OCI-LY1 (cell line): ENCODE measurements at regions not wholly inside any gene's neighbourhood (a gene's known extent, or its start where the extent isn't known, plus 50 kb on each side); places are given as distances from the start of the nearest gene placed in this dataset.

Experiments used
- H2AFZ ChIP-seq: fragments of 200-600 bp; sonication (generic), shearing (Covaris generic); 2 replicates; pipeline ENCODE4 v1.6.0; 2014; ENCODE audit warnings: antibody characterized with exemption, mild to moderate bottlenecking, low read length
- H3F3A ChIP-seq: fragments of 200-600 bp; sonication (generic), shearing (Covaris generic); 2 replicates; pipeline ENCODE4 v1.6.0; 2014; ENCODE audit warnings: mild to moderate bottlenecking, antibody characterized with exemption, low read length, moderate library complexity; ENCODE audit not compliant: insufficient read depth
- H3K27ac ChIP-seq: fragments of 200-600 bp; sonication (generic); 2 replicates; pipeline ENCODE4 v1.5.1; 2014; ENCODE audit warnings: low read length, mixed run types, mild to moderate bottlenecking, low read depth; ENCODE audit not compliant: poor library complexity, severe bottlenecking
- H3K27me3 ChIP-seq: fragments of 200-600 bp; sonication (generic); 2 replicates; pipeline ENCODE4 v1.6.0; 2014; ENCODE audit warnings: antibody characterized with exemption, mild to moderate bottlenecking, low read length, moderate library complexity; ENCODE audit not compliant: insufficient read depth
- H3K36me3 ChIP-seq: fragments of 200-600 bp; sonication (generic); 2 replicates; pipeline ENCODE4 v1.6.1; 2014; ENCODE audit warnings: mild to moderate bottlenecking, antibody characterized with exemption, low read length, moderate library complexity, mixed read lengths; ENCODE audit not compliant: insufficient read depth
- H3K4me1 ChIP-seq: fragments of 200-600 bp; sonication (generic); 2 replicates; pipeline ENCODE4 v1.5.1; 2014; ENCODE audit warnings: mild to moderate bottlenecking, low read length, moderate library complexity; ENCODE audit not compliant: insufficient read depth, severe bottlenecking
- H3K4me2 ChIP-seq: fragments of 200-600 bp; sonication (generic), shearing (Covaris generic); 2 replicates; pipeline ENCODE4 v1.6.1; 2014; ENCODE audit warnings: low read length
- H3K4me3 ChIP-seq: fragments of 200-600 bp; sonication (generic); 2 replicates; pipeline ENCODE4 v1.5.1; 2014; ENCODE audit warnings: low read length, low read depth, mild to moderate bottlenecking, mixed read lengths; ENCODE audit not compliant: poor library complexity, severe bottlenecking
- H3K79me2 ChIP-seq: fragments of 200-600 bp; shearing (Covaris generic); 2 replicates; pipeline ENCODE4 v1.6.1; 2016; ENCODE audit warnings: mixed run types, low read length, mixed read lengths; ENCODE audit not compliant: insufficient read depth
- H3K9ac ChIP-seq: fragments of 200-600 bp; sonication (generic), shearing (Covaris generic); 2 replicates; pipeline ENCODE4 v1.6.1; 2014; ENCODE audit warnings: mild to moderate bottlenecking, low read length, mixed read lengths
- H3K9me2 ChIP-seq: fragments of 200-600 bp; sonication (generic), shearing (Covaris generic); 2 replicates; pipeline ENCODE4 v1.6.1; 2014; ENCODE audit warnings: low read depth, mild to moderate bottlenecking, low read length, mixed read lengths
- H3K9me3 ChIP-seq: fragments of 200-600 bp; shearing (Covaris generic); 2 replicates; pipeline ENCODE4 v1.6.1; 2014; ENCODE audit warnings: low read length, mixed read lengths
- H4K20me1 ChIP-seq: fragments of 200-600 bp; sonication (generic), shearing (Covaris generic); 2 replicates; pipeline ENCODE4 v1.6.0; 2016; ENCODE audit warnings: mild to moderate bottlenecking, low read length; ENCODE audit not compliant: insufficient read depth
- CTCF ChIP-seq: fragments of 200-600 bp; sonication (generic), shearing (Covaris generic); IDR thresholded peaks from 2 replicates; pipeline ENCODE4 v1.5.1; 2017; ENCODE audit warnings: mild to moderate bottlenecking, antibody characterized with exemption, low read length, moderate library complexity, mixed read lengths
- EZH2 ChIP-seq: fragments of 200-600 bp; sonication (generic), shearing (Covaris generic); IDR thresholded peaks from 2 replicates; pipeline ENCODE4 v1.8.0; 2017; ENCODE audit warnings: borderline replicate concordance, mixed run types, mild to moderate bottlenecking, antibody characterized with exemption, low read length, moderate library complexity, mixed read lengths

DNA sequence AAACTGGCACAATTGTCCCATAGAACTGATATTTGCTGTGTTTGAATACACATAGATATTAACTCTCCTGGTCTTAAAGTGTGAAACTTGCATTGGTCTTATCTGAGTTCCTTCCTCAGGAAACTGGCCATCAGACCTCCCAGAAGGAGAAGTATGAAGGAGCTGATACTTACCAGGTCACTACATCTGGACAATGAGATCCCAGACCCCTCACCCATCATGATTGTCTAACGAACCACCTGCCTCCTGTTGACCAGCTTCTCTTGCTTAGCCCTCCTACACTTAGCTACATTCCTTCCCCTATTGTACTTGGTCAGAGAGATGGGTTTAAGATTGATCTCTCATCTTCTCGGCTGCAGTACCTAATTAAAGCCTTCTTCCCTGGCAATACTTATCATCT, 413.3 kb downstream of the KCTD12 start:
- no peak for TF ChIP-seq CTCF
- TF ChIP-seq EZH2 = no peak

GRCh38 chr13:76471486-76471885, 414.7 kb downstream of the KCTD12 start:
- Histone ChIP-seq H3K4me1 (no peaks in the 10 kb centered on the region), H3K79me2 (no peaks in the 10 kb centered on the region), H3K36me3 (no peaks in the 10 kb centered on the region), H3K4me2 (no peak overlapping the region), H3K4me3 (no peak overlapping the region), H3K9ac (no peak overlapping the region), H4K20me1 (no peaks in the 10 kb centered on the region), H3K9me3 (no peaks in the 10 kb centered on the region), H3K27me3 (0 out of 2 replicates have a peak, but pooled peaks cover 2% of the 10 kb centered on the region), H3K9me2 (no peaks in the 10 kb centered on the region), H3F3A (no peaks in the 10 kb centered on the region), H2AFZ (no peak overlapping the region), H3K27ac (no peak overlapping the region)
- TF ChIP-seq EZH2 (no peak), CTCF (no peak)

More for the DNA sequence above, 413.3 kb downstream of the KCTD12 start:
- H3K4me2 ChIP-seq = no peak overlapping the region
- no peaks in the 10 kb centered on the region for H3K79me2 ChIP-seq
- H3K4me3 ChIP-seq = no peak overlapping the region
- H3K9ac ChIP-seq = no peak overlapping the region
- H3K36me3 ChIP-seq = no peaks in the 10 kb centered on the region
- H3K4me1 ChIP-seq = no peaks in the 10 kb centered on the region
- no peaks in the 10 kb centered on the region for H3F3A ChIP-seq
- H3K9me3 ChIP-seq = no peaks in the 10 kb centered on the region
- no peaks in the 10 kb centered on the region for H4K20me1 ChIP-seq
- no peak overlapping the region for H3K27ac ChIP-seq
- no peak overlapping the region for H2AFZ ChIP-seq
- H3K9me2 ChIP-seq = no peaks in the 10 kb centered on the region
- 0 out of 2 replicates have a peak, but pooled peaks cover 2% of the 10 kb centered on the region for H3K27me3 ChIP-seq

DNA sequence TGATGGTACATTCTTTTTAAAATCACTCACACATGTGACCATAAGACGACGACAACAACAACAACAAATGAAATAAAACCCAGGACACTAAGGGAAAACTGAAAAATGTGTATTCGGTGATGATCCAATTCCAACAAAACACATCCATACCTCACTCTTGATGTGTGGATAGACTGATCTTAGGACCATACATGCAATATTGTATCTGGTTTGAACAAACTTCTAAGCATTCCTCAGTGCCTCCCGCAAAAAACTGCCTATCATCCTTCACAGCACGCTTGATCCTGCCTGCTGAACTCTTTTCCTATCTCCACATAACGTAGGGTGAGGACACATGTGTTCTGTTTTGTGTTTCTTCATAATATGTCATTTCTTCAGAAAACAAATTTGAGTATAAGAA, 415.2 kb downstream of the KCTD12 start:
- Histone ChIP-seq H3F3A (no peaks in the 10 kb centered on the region), H3K4me3 (no peak overlapping the region), H3K9ac (no peak overlapping the region), H3K4me1 (no peaks in the 10 kb centered on the region), H3K36me3 (no peaks in the 10 kb centered on the region), H3K27me3 (0 out of 2 replicates have a peak, but pooled peaks cover 2% of the 10 kb centered on the region), H3K27ac (no peak overlapping the region), H2AFZ (no peak overlapping the region), H3K9me3 (no peaks in the 10 kb centered on the region), H3K9me2 (no peaks in the 10 kb centered on the region), H3K79me2 (no peaks in the 10 kb centered on the region), H3K4me2 (no peak overlapping the region), H4K20me1 (no peaks in the 10 kb centered on the region)
- no peak for TF ChIP-seq EZH2

- Histone ChIP-seq H4K20me1 (no peaks in the 10 kb centered on the region), H3K27ac (no peak overlapping the region), H3K4me3 (no peak overlapping the region), H3K36me3 (no peaks in the 10 kb centered on the region), H3K9me2 (no peaks in the 10 kb centered on the region), H3K4me2 (no peak overlapping the region), H3K79me2 (no peaks in the 10 kb centered on the region), H3K4me1 (no peaks in the 10 kb centered on the region), H3K27me3 (no peaks in the 10 kb centered on the region), H3K9ac (no peak overlapping the region), H3F3A (no peaks in the 10 kb centered on the region), H2AFZ (no peak overlapping the region), H3K9me3 (no peaks in the 10 kb centered on the region)
- TF ChIP-seq EZH2 = no peak
- no peak for TF ChIP-seq CTCF
These were observed 420.2 kb downstream of the KCTD12 start for GRCh38 chr13:76466043-76466442.
